ENCODE measurements at regions not wholly inside any gene's neighbourhood (a gene's known extent, or its start where the extent isn't known, plus 50 kb on each side); places are given as distances from the start of the nearest gene placed in this dataset.
"Not testable (repeated sequence)": the region's sequence is repeated elsewhere in the genome, so short reads cannot be mapped to it uniquely, and the experiment has no call there.

- H3K4me1 ChIP-seq (ENCODE audit: control insufficient read depth in 4 of 4, insufficient read depth in 4 of 4, low read length in 3 of 4): no peaks in the 10 kb centered on the region
- no peaks in the 10 kb centered on the region for H3K36me3 ChIP-seq (ENCODE audit: control insufficient read depth in 4 of 4, insufficient read depth in 3 of 4, low read depth in 1 of 4, low read length in 3 of 4)
- no peak overlapping the region for H3K9ac ChIP-seq (ENCODE audit: low read depth in 1 of 2, low read length in 2 of 2)
- DNase-seq (ENCODE audit: low spot score): no peak
- H3K27me3 ChIP-seq (ENCODE audit: control insufficient read depth in 4 of 4, insufficient read depth in 4 of 4, low read length in 3 of 4): no peaks in the 10 kb centered on the region
- H3K4me3 ChIP-seq (ENCODE audit: low read depth in 1 of 3, low read length in 3 of 3): no peak overlapping the region
- H3K9me3 ChIP-seq (ENCODE audit: control insufficient read depth in 4 of 4, low read length in 3 of 4): no peaks in the 10 kb centered on the region
- 82% methylated on average over 1 of the region's 1 CpG for WGBS
- no peak overlapping the region for H3K27ac ChIP-seq (ENCODE audit: low read depth in 1 of 2, low read length in 2 of 2)
- TF ChIP-seq RXRA (IDR thresholded peaks at IDR 0.05): no peak
- no peak for TF ChIP-seq CTCF (IDR thresholded peaks at IDR 0.05; ENCODE audit: low read depth, low read length, missing input control)
- TF ChIP-seq SP1 (IDR thresholded peaks at IDR 0.05): no peak
- TF ChIP-seq JUND (IDR thresholded peaks at IDR 0.05): no peak
- TF ChIP-seq FOXA1 (IDR thresholded peaks at IDR 0.05): no peak
- no peak for TF ChIP-seq GABPA (IDR thresholded peaks at IDR 0.05 in 1 of 2, conservative IDR thresholded peaks at IDR 0.05 in 1 of 2)
- TF ChIP-seq EGR1 (IDR thresholded peaks at IDR 0.05; ENCODE audit: low read depth in 2 of 2): no peak
- TF ChIP-seq TAF1 (conservative IDR thresholded peaks at IDR 0.05): no peak
- TF ChIP-seq REST (IDR thresholded peaks at IDR 0.05): no peak
- TF ChIP-seq FOXA2 (IDR thresholded peaks at IDR 0.05): no peak
- no peak for TF ChIP-seq HNF4G (IDR thresholded peaks at IDR 0.05)
- no peak for TF ChIP-seq ZBTB33 (IDR thresholded peaks at IDR 0.05)
These were observed 247.1 kb downstream of the SLCO4C1 start for GRCh38 chr5:102048940-102049339.

GRCh38 chr5:102047073-102047472, 249.0 kb downstream of the SLCO4C1 start:
- not testable (repeated sequence) for H3K27me3 ChIP-seq (ENCODE audit: control insufficient read depth in 4 of 4, insufficient read depth in 4 of 4, low read length in 3 of 4); H3K27ac ChIP-seq (ENCODE audit: low read depth in 1 of 2, low read length in 2 of 2); H3K4me3 ChIP-seq (ENCODE audit: low read depth in 1 of 3, low read length in 3 of 3); H3K36me3 ChIP-seq (ENCODE audit: control insufficient read depth in 4 of 4, insufficient read depth in 3 of 4, low read depth in 1 of 4, low read length in 3 of 4); H3K9ac ChIP-seq (ENCODE audit: low read depth in 1 of 2, low read length in 2 of 2); H3K4me1 ChIP-seq (ENCODE audit: control insufficient read depth in 4 of 4, insufficient read depth in 4 of 4, low read length in 3 of 4); DNase-seq (ENCODE audit: low spot score); H3K9me3 ChIP-seq (ENCODE audit: control insufficient read depth in 4 of 4, low read length in 3 of 4)

- WGBS: 87% methylated on average over 1 of the region's 1 CpG
- no peak for TF ChIP-seq GABPA (IDR thresholded peaks at IDR 0.05 in 1 of 2, conservative IDR thresholded peaks at IDR 0.05 in 1 of 2)
- no peak for TF ChIP-seq CTCF (IDR thresholded peaks at IDR 0.05; ENCODE audit: low read depth, low read length, missing input control)
- no peak for TF ChIP-seq JUND (IDR thresholded peaks at IDR 0.05)
- no peak for TF ChIP-seq YY1 (IDR thresholded peaks at IDR 0.05)
- no peak for TF ChIP-seq ATF3 (IDR thresholded peaks at IDR 0.05)
- TF ChIP-seq FOXA2 (IDR thresholded peaks at IDR 0.05): no peak
- no peak for TF ChIP-seq EGR1 (IDR thresholded peaks at IDR 0.05; ENCODE audit: low read depth in 2 of 2)
- TF ChIP-seq HNF4G (IDR thresholded peaks at IDR 0.05): no peak
- TF ChIP-seq TAF1 (conservative IDR thresholded peaks at IDR 0.05): no peak
- no peak for TF ChIP-seq NR2F2 (IDR thresholded peaks at IDR 0.05)
- no peak for TF ChIP-seq RAD21 (IDR thresholded peaks at IDR 0.05)
- TF ChIP-seq FOXA1 (IDR thresholded peaks at IDR 0.05): no peak
These were observed 255.8 kb downstream of the SLCO4C1 start for GRCh38 chr5:102040326-102040725.

More at GRCh38 chr5:102040326-102040725, 255.8 kb downstream of the SLCO4C1 start:
- no peaks in the 10 kb centered on the region for H3K9me3 ChIP-seq (ENCODE audit: control insufficient read depth in 4 of 4, low read length in 3 of 4)
- no peak for DNase-seq (ENCODE audit: low spot score)
- no peaks in the 10 kb centered on the region for H3K4me1 ChIP-seq (ENCODE audit: control insufficient read depth in 4 of 4, insufficient read depth in 4 of 4, low read length in 3 of 4)
- H3K27ac ChIP-seq (ENCODE audit: low read depth in 1 of 2, low read length in 2 of 2): no peak overlapping the region
- no peak overlapping the region for H3K9ac ChIP-seq (ENCODE audit: low read depth in 1 of 2, low read length in 2 of 2)
- H3K27me3 ChIP-seq (ENCODE audit: control insufficient read depth in 4 of 4, insufficient read depth in 4 of 4, low read length in 3 of 4): no peaks in the 10 kb centered on the region
- H3K4me3 ChIP-seq (ENCODE audit: low read depth in 1 of 3, low read length in 3 of 3): no peak overlapping the region
- no peaks in the 10 kb centered on the region for H3K36me3 ChIP-seq (ENCODE audit: control insufficient read depth in 4 of 4, insufficient read depth in 3 of 4, low read depth in 1 of 4, low read length in 3 of 4)

Measured in liver (tissue), 8 donors.